Non-pigmented ciliary epithelial cell (primary cell): ENCODE measurements at regions not wholly inside any gene's neighbourhood (a gene's known extent, or its start where the extent isn't known, plus 50 kb on each side); places are given as distances from the start of the nearest gene placed in this dataset.

Experiments used
- DNase-seq: peaks from one replicate; pipeline ENCODE4 v3.0.0-alpha.2; 2010; ENCODE audit warnings: low read depth

- DNase-seq: no peak
These were observed 141.7 kb upstream of the GPR149 start for GRCh38 chr3:154571553-154572226.

GRCh38 chr3:154568064-154568463 is 138.1 kb upstream of the GPR149 start:
- DNase-seq: no peak

GRCh38 chr3:154559623-154560022 is 129.6 kb upstream of the GPR149 start:
- no peak for DNase-seq

GRCh38 chr3:154552338-154552737 is 122.3 kb upstream of the GPR149 start:
- DNase-seq: no peak

- DNase-seq: no peak
These were observed 119.4 kb upstream of the GPR149 start for GRCh38 chr3:154549391-154549790.

- DNase-seq: no peak
These were observed 118.4 kb upstream of the GPR149 start for GRCh38 chr3:154548341-154548740.

GRCh38 chr3:154542837-154543236 is 112.8 kb upstream of the GPR149 start:
- no peak for DNase-seq

GRCh38 chr3:154540950-154541604 is 111.1 kb upstream of the GPR149 start:
- DNase-seq: no peak

GRCh38 chr3:154538566-154539360 is 108.8 kb upstream of the GPR149 start:
- no peak for DNase-seq

- DNase-seq: no peak
These were observed 106.8 kb upstream of the GPR149 start for GRCh38 chr3:154536751-154537150.

GRCh38 chr3:154522036-154522602 is 92.1 kb upstream of the GPR149 start:
- DNase-seq: no peak

GRCh38 chr3:154517404-154517803 is 87.4 kb upstream of the GPR149 start:
- DNase-seq: no peak

GRCh38 chr3:154515921-154516320 is 85.9 kb upstream of the GPR149 start:
- DNase-seq: no peak

GRCh38 chr3:154510780-154511179 is 80.8 kb upstream of the GPR149 start:
- no peak for DNase-seq

- no peak for DNase-seq
These were observed 77.7 kb upstream of the GPR149 start for GRCh38 chr3:154507727-154508126.

GRCh38 chr3:154496978-154497377 is 67.0 kb upstream of the GPR149 start:
- no peak for DNase-seq

- no peak for DNase-seq
These were observed 66.5 kb upstream of the GPR149 start for GRCh38 chr3:154496540-154496939.

- DNase-seq: no peak
These were observed 57.0 kb upstream of the GPR149 start for GRCh38 chr3:154486949-154487348.

GRCh38 chr3:154482507-154482906 is 52.5 kb upstream of the GPR149 start:
- no peak for DNase-seq

GRCh38 chr3:154480033-154480432 is 50.0 kb upstream of the GPR149 start:
- DNase-seq: no peak
